ENCODE measurements at regions not wholly inside any gene's neighbourhood (a gene's known extent, or its start where the extent isn't known, plus 50 kb on each side); places are given as distances from the start of the nearest gene placed in this dataset.

DNA sequence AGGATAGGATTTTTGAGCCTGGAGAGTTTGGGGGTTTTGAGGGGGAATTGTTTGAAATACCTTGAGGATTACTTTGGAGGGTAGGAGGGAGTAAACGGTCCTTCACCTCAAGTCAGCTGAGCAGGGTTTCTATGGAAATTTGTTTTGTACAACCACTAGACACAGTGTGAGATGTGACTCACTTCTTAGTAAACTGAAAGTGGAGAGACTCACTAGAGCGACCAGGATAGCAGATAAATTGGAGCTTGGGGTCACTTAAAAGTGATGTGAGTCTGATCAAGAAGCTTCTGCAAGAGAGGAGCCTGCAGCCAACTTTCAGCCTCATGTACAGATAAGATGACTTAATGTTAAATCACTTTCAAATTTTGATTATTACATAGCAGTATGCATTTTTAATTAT lies 1945.9 kb upstream of the NUDT12 start:
- TF ChIP-seq, protein P1, sequence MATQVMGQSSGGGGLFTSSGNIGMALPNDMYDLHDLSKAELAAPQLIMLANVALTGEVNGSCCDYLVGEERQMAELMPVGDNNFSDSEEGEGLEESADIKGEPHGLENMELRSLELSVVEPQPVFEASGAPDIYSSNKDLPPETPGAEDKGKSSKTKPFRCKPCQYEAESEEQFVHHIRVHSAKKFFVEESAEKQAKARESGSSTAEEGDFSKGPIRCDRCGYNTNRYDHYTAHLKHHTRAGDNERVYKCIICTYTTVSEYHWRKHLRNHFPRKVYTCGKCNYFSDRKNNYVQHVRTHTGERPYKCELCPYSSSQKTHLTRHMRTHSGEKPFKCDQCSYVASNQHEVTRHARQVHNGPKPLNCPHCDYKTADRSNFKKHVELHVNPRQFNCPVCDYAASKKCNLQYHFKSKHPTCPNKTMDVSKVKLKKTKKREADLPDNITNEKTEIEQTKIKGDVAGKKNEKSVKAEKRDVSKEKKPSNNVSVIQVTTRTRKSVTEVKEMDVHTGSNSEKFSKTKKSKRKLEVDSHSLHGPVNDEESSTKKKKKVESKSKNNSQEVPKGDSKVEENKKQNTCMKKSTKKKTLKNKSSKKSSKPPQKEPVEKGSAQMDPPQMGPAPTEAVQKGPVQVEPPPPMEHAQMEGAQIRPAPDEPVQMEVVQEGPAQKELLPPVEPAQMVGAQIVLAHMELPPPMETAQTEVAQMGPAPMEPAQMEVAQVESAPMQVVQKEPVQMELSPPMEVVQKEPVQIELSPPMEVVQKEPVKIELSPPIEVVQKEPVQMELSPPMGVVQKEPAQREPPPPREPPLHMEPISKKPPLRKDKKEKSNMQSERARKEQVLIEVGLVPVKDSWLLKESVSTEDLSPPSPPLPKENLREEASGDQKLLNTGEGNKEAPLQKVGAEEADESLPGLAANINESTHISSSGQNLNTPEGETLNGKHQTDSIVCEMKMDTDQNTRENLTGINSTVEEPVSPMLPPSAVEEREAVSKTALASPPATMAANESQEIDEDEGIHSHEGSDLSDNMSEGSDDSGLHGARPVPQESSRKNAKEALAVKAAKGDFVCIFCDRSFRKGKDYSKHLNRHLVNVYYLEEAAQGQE (IDR thresholded peaks at IDR 0.05; ENCODE audit: insufficient read depth in 1 of 2, low read depth in 2 of 2, low read length in 2 of 2), result no peak
- TF ChIP-seq POLR2AphosphoS5 (IDR thresholded peaks at IDR 0.05; ENCODE audit: low read depth, low read length) (no peak), FOXP2 (optimal IDR thresholded peaks at IDR 0.05; ENCODE audit: borderline replicate concordance, extremely low read depth, extremely low read length, insufficient read depth) (no peak)

DNA sequence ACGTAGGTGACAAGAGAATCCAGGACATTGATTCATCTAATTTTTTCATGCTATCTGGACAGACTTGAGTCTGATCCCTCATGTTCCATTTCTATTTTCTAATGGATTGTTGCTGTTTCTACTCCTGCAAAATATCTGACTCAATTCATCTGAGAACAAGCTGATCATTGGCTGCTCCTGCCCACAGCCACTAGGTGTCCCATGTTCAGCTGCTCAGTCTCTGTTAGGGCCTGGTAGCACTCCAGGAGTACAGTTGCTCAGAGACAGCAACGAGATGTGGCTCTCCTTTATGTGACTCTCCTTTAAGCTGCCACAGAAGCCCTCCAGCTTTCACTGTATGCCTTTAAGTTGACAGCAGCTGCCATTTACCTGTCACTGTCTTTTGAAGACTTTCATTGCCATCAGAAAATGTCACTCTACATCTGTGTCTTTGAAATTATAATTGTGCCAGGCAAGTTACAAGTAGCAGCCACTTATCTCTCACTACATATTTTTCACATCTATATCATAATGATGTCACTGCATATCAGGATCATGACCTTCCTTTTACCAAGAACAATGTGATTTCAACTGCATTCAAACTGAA lies 1944.2 kb upstream of the NUDT12 start:
- TF ChIP-seq TAF1 (IDR thresholded peaks at IDR 0.05; ENCODE audit: borderline replicate concordance, insufficient read depth, low read length) (no peak), SIN3A (IDR thresholded peaks at IDR 0.05; ENCODE audit: borderline replicate concordance, insufficient read depth, low read length) (no peak), FOXP2 (optimal IDR thresholded peaks at IDR 0.05; ENCODE audit: borderline replicate concordance, extremely low read depth, extremely low read length, insufficient read depth) (no peak), POLR2AphosphoS5 (IDR thresholded peaks at IDR 0.05; ENCODE audit: low read depth, low read length) (no peak)
- TF ChIP-seq, protein P1 (IDR thresholded peaks at IDR 0.05; ENCODE audit: insufficient read depth in 1 of 2, low read depth in 2 of 2, low read length in 2 of 2), result no peak

DNA sequence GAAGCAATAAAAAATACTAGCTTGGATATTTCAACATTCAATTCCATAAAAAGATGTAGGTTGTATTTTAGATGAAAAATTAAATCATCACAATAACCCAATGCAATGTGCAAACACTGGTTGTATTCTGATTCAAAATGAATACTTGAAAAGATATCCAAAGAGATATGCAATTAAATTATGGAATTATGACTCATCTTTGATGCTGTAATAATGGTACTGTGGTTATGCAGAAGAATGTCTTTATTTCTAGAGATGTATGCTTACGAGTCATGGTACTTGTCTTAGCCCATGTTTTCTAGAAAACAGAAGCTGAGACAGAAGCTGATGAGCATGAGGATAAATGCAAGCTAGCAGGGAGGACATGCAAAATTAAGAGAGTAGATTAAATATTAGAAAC lies 1941.4 kb upstream of the NUDT12 start:
- TF ChIP-seq FOXP2 (optimal IDR thresholded peaks at IDR 0.05; ENCODE audit: borderline replicate concordance, extremely low read depth, extremely low read length, insufficient read depth) (no peak), TAF1 (IDR thresholded peaks at IDR 0.05; ENCODE audit: borderline replicate concordance, insufficient read depth, low read length) (no peak), POLR2AphosphoS5 (IDR thresholded peaks at IDR 0.05; ENCODE audit: low read depth, low read length) (no peak), SIN3A (IDR thresholded peaks at IDR 0.05; ENCODE audit: borderline replicate concordance, insufficient read depth, low read length) (no peak)
- TF ChIP-seq, protein P1 (IDR thresholded peaks at IDR 0.05; ENCODE audit: insufficient read depth in 1 of 2, low read depth in 2 of 2, low read length in 2 of 2), result no peak

DNA sequence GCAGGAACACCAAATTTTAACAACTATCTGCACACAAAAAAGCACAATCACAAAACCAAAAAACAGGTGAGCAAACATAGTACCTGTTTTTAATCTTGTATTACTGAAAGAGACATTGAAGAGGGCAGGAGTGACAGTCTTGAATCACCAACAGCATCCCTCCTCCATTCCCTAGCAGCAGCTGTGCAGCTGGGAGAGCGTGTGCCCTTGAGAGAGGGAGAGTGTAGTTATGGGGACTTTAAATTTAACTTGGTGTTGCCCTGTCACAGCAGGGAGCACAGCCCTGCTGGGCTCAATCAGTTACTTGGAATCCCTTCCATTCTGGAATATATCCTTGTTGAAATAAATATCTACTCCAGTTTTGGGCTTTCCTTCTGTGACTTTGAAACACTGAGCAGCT lies 1938.7 kb upstream of the NUDT12 start:
- no peak for TF ChIP-seq POLR2AphosphoS5 (IDR thresholded peaks at IDR 0.05; ENCODE audit: low read depth, low read length)
- TF ChIP-seq, protein P1 (IDR thresholded peaks at IDR 0.05; ENCODE audit: insufficient read depth in 1 of 2, low read depth in 2 of 2, low read length in 2 of 2), result no peak
- no peak for TF ChIP-seq TAF1 (IDR thresholded peaks at IDR 0.05; ENCODE audit: borderline replicate concordance, insufficient read depth, low read length)
- no peak for TF ChIP-seq FOXP2 (optimal IDR thresholded peaks at IDR 0.05; ENCODE audit: borderline replicate concordance, extremely low read depth, extremely low read length, insufficient read depth)
- no peak for TF ChIP-seq SIN3A (IDR thresholded peaks at IDR 0.05; ENCODE audit: borderline replicate concordance, insufficient read depth, low read length)

DNA sequence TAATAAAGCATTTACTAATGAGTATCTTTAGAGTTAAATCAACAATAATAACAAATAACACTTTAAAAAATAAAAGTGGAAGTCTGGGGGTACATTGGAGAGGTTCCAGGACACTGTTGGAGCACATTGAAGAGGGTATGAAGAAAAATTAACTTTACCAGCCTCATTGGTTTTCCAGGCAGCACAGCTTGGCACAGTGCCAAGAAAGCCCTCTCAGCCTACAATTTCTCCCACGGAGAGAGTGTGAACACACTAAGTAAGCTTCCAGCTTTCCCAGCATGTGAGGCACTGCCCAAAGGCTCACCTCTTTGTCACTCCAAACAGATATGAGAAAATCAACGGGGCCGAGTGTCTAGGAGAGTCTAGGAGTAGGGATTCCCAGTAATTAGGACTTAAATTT lies 1912.8 kb upstream of the NUDT12 start:
- TF ChIP-seq POLR2AphosphoS5 (IDR thresholded peaks at IDR 0.05; ENCODE audit: low read depth, low read length) (no peak), TAF1 (IDR thresholded peaks at IDR 0.05; ENCODE audit: borderline replicate concordance, insufficient read depth, low read length) (no peak), FOXP2 (optimal IDR thresholded peaks at IDR 0.05; ENCODE audit: borderline replicate concordance, extremely low read depth, extremely low read length, insufficient read depth) (no peak), SIN3A (IDR thresholded peaks at IDR 0.05; ENCODE audit: borderline replicate concordance, insufficient read depth, low read length) (no peak)
- TF ChIP-seq, protein P1 (IDR thresholded peaks at IDR 0.05; ENCODE audit: insufficient read depth in 1 of 2, low read depth in 2 of 2, low read length in 2 of 2), result no peak

Measured in PFSK-1 (cell line).